H1 (cell line): ENCODE measurements at regions not wholly inside any gene's neighbourhood (a gene's known extent, or its start where the extent isn't known, plus 50 kb on each side); places are given as distances from the start of the nearest gene placed in this dataset.

Experiments
- CTCF ChIA-PET: fragments of 300-600 bp; sonication (Branson Sonifier 250); formaldehyde crosslinking; loops from one replicate; lab custom pipeline; 2021; ENCODE audit not compliant: partially characterized antibody; lab: Charles Lee
- POLR2A ChIA-PET: fragments of 300-600 bp; sonication (Branson Sonifier 250); formaldehyde crosslinking; loops from one replicate; lab custom pipeline; 2021; ENCODE audit warnings: inconsistent platforms; ENCODE audit not compliant: partially characterized antibody; lab: Charles Lee
- DNase-seq, 2 experiments: peaks; one replicate each; pipeline versions ENCODE4 v3.0.0 to v3.0.0-alpha.2; 2010 to 2022; ENCODE audit warnings: low spot score in 2 of 2, low read depth in 1 of 2, mixed read lengths in 1 of 2
- FAIRE-seq: peaks from 2 replicates; lab custom pipeline; 2011; peaks lifted over from hg19 to GRCh38; lab: Jason Lieb, UNC
- H2AFZ ChIP-seq: 2 replicates; pipeline ENCODE4 v1.8.1; 2012; ENCODE audit warnings: low read length, inconsistent platforms
- H2AK5ac ChIP-seq: 2 replicates; pipeline ENCODE4 v1.6.1; 2013; ENCODE audit warnings: low read depth, low read length
- H2BK120ac ChIP-seq: replicated peaks from 2 replicates; pipeline ENCODE3; 2013; ENCODE audit warnings: low read depth, low read length, inconsistent platforms
- H2BK12ac ChIP-seq: 2 replicates; pipeline ENCODE4 v1.6.1; 2013; ENCODE audit warnings: low read depth, low read length
- H2BK15ac ChIP-seq: 2 replicates; pipeline ENCODE4 v1.6.1; 2013; ENCODE audit warnings: low read length
- H2BK20ac ChIP-seq: 2 replicates; pipeline ENCODE4 v1.6.1; 2013; ENCODE audit warnings: low read length
- H2BK5ac ChIP-seq: 2 replicates; pipeline ENCODE4 v1.6.1; 2013; ENCODE audit warnings: low read depth, low read length
- H3K14ac ChIP-seq: 2 replicates; pipeline ENCODE4 v1.6.1; 2013; ENCODE audit warnings: inconsistent platforms; ENCODE audit not compliant: insufficient read length
- H3K18ac ChIP-seq: 2 replicates; pipeline ENCODE4 v1.6.1; 2013; ENCODE audit warnings: low read length; ENCODE audit errors: extremely low read depth
- H3K23ac ChIP-seq: 2 replicates; pipeline ENCODE4 v1.6.1; 2013; ENCODE audit warnings: inconsistent platforms; ENCODE audit not compliant: insufficient read length
- H3K23me2 ChIP-seq: 2 replicates; pipeline ENCODE4 v1.6.1; 2013; ENCODE audit warnings: low read depth, low read length
- H3K27ac ChIP-seq: 2 replicates; pipeline ENCODE4 v1.6.1; 2011; ENCODE audit warnings: low read depth, low read length, inconsistent platforms
- H3K27me3 ChIP-seq, 4 experiments: replicated peaks in 1 of 4; 1 replicate in 1 of 4; 2 replicates in 3 of 4; pipeline versions ENCODE4 v1.6.1 to v1.8.1; 2011 to 2013; ENCODE audit warnings: low read length in 3 of 4, mild to moderate bottlenecking in 3 of 4, inconsistent platforms in 2 of 4, mixed read lengths in 2 of 4, moderate library complexity in 1 of 4; ENCODE audit not compliant: control insufficient read depth in 3 of 4, insufficient read depth in 3 of 4; ENCODE audit errors: extremely low read depth in 1 of 4
- H3K36me3 ChIP-seq, 4 experiments: 2 replicates each; pipeline versions ENCODE4 v1.6.1 to v1.8.1; 2011 to 2013; ENCODE audit warnings: mild to moderate bottlenecking in 4 of 4, low read length in 3 of 4, moderate library complexity in 2 of 4, control low read depth in 1 of 4, inconsistent platforms in 1 of 4; ENCODE audit not compliant: insufficient read depth in 4 of 4, control insufficient read depth in 2 of 4
- H3K4ac ChIP-seq: replicated peaks from 2 replicates; pipeline ENCODE3; 2013; ENCODE audit warnings: low read length, low read depth, mixed read lengths, inconsistent platforms; ENCODE audit not compliant: insufficient read length
- H3K4me1 ChIP-seq, 4 experiments: replicated peaks in 1 of 4; 1 replicate in 1 of 4; 2 replicates in 3 of 4; pipeline versions ENCODE4 v1.6.1 to v1.8.1; 2011 to 2013; ENCODE audit warnings: low read length in 3 of 4, inconsistent platforms in 2 of 4, mixed read lengths in 1 of 4; ENCODE audit not compliant: insufficient read depth in 4 of 4, control insufficient read depth in 3 of 4
- H3K4me2 ChIP-seq, 2 experiments: 2 replicates each; pipeline versions ENCODE4 v1.6.1 to v1.8.1; 2011 to 2013; ENCODE audit warnings: low read depth in 2 of 2, low read length in 2 of 2, control low read depth in 1 of 2, inconsistent platforms in 1 of 2, mild to moderate bottlenecking in 1 of 2; ENCODE audit not compliant: insufficient read depth in 1 of 2
- H3K4me3 ChIP-seq, 4 experiments: fragments of 200-600, 300-600 bp in 1 of 4; sonication (generic), shearing (Covaris generic), sonication (Bioruptor Twin) in 1 of 4; 2 replicates each; pipeline versions ENCODE4 v1.5.1 to v1.8.1; 2011 to 2016; ENCODE audit warnings: low read length in 4 of 4, low read depth in 3 of 4, control low read depth in 2 of 4, inconsistent platforms in 2 of 4, mild to moderate bottlenecking in 2 of 4, mixed read lengths in 1 of 4, moderate library complexity in 1 of 4; ENCODE audit not compliant: insufficient read depth in 2 of 4; ENCODE audit errors: extremely low read depth in 1 of 4
- H3K56ac ChIP-seq: replicated peaks from 2 replicates; pipeline ENCODE3; 2013; ENCODE audit warnings: low read depth, mild to moderate bottlenecking, mixed read lengths, low read length, inconsistent platforms; ENCODE audit not compliant: insufficient read length
- H3K79me1 ChIP-seq: 2 replicates; pipeline ENCODE4 v1.6.1; 2013; ENCODE audit warnings: low read depth, low read length, control low read depth
- H3K79me2 ChIP-seq, 2 experiments: 2 replicates each; pipeline versions ENCODE4 v1.6.1 to v1.8.1; 2012 to 2013; ENCODE audit warnings: low read length in 2 of 2, mild to moderate bottlenecking in 2 of 2, inconsistent platforms in 1 of 2; ENCODE audit not compliant: insufficient read depth in 2 of 2, control insufficient read depth in 1 of 2
- H3K9ac ChIP-seq, 4 experiments: replicated peaks in 1 of 4; 1 replicate in 1 of 4; 2 replicates in 3 of 4; pipeline versions ENCODE4 v1.6.1 to v1.8.1; 2011 to 2013; ENCODE audit warnings: low read depth in 3 of 4, low read length in 3 of 4, control low read depth in 2 of 4, mild to moderate bottlenecking in 2 of 4, moderate library complexity in 2 of 4, inconsistent platforms in 1 of 4; ENCODE audit errors: extremely low read depth in 1 of 4
- H3K9me3 ChIP-seq, 2 experiments: 2 replicates each; pipeline versions ENCODE4 v1.6.1 to v1.8.1; 2012 to 2013; ENCODE audit warnings: mild to moderate bottlenecking in 2 of 2, moderate library complexity in 2 of 2, control low read depth in 1 of 2, inconsistent platforms in 1 of 2, low read depth in 1 of 2, low read length in 1 of 2, mixed read lengths in 1 of 2; ENCODE audit not compliant: insufficient read depth in 2 of 2
- H4K20me1 ChIP-seq, 2 experiments: replicated peaks in 1 of 2; 2 replicates each; pipeline versions ENCODE3 to v1.8.1; 2011 to 2013; ENCODE audit warnings: inconsistent platforms in 2 of 2, low read length in 2 of 2, mild to moderate bottlenecking in 1 of 2; ENCODE audit not compliant: insufficient read depth in 2 of 2, control insufficient read depth in 1 of 2
- H4K5ac ChIP-seq: 2 replicates; pipeline ENCODE4 v1.6.1; 2013; ENCODE audit warnings: low read length, low read depth, mixed read lengths, inconsistent platforms; ENCODE audit not compliant: insufficient read length
- H4K8ac ChIP-seq: 2 replicates; pipeline ENCODE4 v1.8.0; 2013; ENCODE audit warnings: mild to moderate bottlenecking, moderate library complexity, low read length, inconsistent platforms; ENCODE audit not compliant: insufficient read depth; ENCODE audit errors: extremely low read depth
- H4K91ac ChIP-seq: replicated peaks from 2 replicates; pipeline ENCODE3; 2013; ENCODE audit warnings: low read length, mixed read lengths, inconsistent platforms; ENCODE audit not compliant: insufficient read length
- RFX5 ChIP-seq: IDR thresholded peaks from 2 replicates; pipeline ENCODE4 v1.6.1; 2011; ENCODE audit warnings: low read depth, low read length, improper control_type of control experiment, borderline replicate concordance
- SIX5 ChIP-seq: IDR thresholded peaks from 2 replicates; pipeline ENCODE4 v1.6.1; 2011; ENCODE audit warnings: mild to moderate bottlenecking, low read depth, low read length
- WGBS, 2 experiments: shearing (Covaris generic) in 1 of 2; methylation state at CpG; one replicate each; pipeline versions ENCODE4 v1.1.6 to v1.1.7; 2013 to 2015; ENCODE audit warnings: low lambda C conversion rate in 2 of 2, mixed read lengths in 2 of 2, inconsistent platforms in 1 of 2, low coverage in 1 of 2, missing lambda C conversion rate in 1 of 2; ENCODE audit not compliant: insufficient replicate concordance in 2 of 2, insufficient coverage in 1 of 2, insufficient read length in 1 of 2; ENCODE audit errors: extremely low coverage in 1 of 2, missing lambda C conversion rate in 1 of 2; 5-methylcytosine and 5-hydroxymethylcytosine counted together

DNA sequence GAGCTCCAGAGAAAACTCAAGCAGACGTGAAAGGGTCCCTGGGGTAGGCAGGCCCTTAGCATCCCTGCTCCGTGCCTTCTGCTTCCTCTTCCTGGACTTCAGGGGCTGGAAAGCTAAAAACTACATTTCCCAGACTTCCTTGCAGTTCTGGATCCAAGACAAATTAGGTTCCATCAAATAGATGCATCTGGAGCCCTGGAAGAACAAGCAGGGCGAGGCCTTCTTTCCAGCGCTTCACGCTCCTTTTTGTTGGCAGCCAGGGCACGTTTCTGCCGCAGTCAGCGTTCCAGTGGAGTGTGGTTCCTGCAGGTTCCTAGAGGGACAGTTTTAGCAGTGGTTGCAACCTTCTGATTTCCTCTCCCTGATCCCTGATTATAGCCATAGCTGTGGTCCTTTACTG is 53.6 kb upstream of the MSX1 start:
- H3K56ac ChIP-seq, result no peak overlapping the region
- no peak overlapping the region for H4K91ac ChIP-seq
- no peak overlapping the region for H3K27ac ChIP-seq
- H4K20me1 ChIP-seq, result peaks cover 0 to 3% of the 10 kb centered on the region in 2 experiments
- no peak overlapping the region for H2AFZ ChIP-seq
- H3K14ac ChIP-seq, result no peak overlapping the region
- no peak overlapping the region for H3K4ac ChIP-seq
- H2BK5ac ChIP-seq, result no peak overlapping the region
- H4K5ac ChIP-seq, result no peak overlapping the region
- no peak overlapping the region for H4K8ac ChIP-seq
- H3K18ac ChIP-seq, result no peak overlapping the region
- no peak overlapping the region for H2BK15ac ChIP-seq
- POLR2A ChIA-PET, result no interaction called here
- no peak overlapping the region for H3K4me3 ChIP-seq
- no peaks in the 10 kb centered on the region for H3K79me1 ChIP-seq
- DNase-seq (no peak), FAIRE-seq (no peak)
- no peak overlapping the region for H2AK5ac ChIP-seq
- peaks cover 0 to 4% (median under 1%) of the 10 kb centered on the region in 4 experiments; a peak in 3 of 7 replicates for H3K27me3 ChIP-seq
- H2BK12ac ChIP-seq, result no peak overlapping the region
- H3K23ac ChIP-seq, result no peak overlapping the region
- H3K36me3 ChIP-seq, result no peaks in the 10 kb centered on the region
- H2BK120ac ChIP-seq, result no peak overlapping the region
- H3K4me1 ChIP-seq, result no peaks in the 10 kb centered on the region
- TF ChIP-seq SIX5, result peak; percentile 33; the same call in 1 of the 2 replicates
- no peak for TF ChIP-seq RFX5
- CTCF ChIA-PET, result interaction anchor here (0.6 to 1.5 kb wide), 5 partner anchors 30 to 128 kb away, joined by 3 read pairs; no protein-coding TSS in a partner anchor
- no peak overlapping the region for H3K4me2 ChIP-seq
- H3K9me3 ChIP-seq, result no peaks in the 10 kb centered on the region
- no peaks in the 10 kb centered on the region for H3K23me2 ChIP-seq
- WGBS, 2 experiments, result 87% methylated on average over 8 of the region's 8 CpGs; no CpG with 5 or more reads in 1 of the 2 experiments
- H3K79me2 ChIP-seq, result no peaks in the 10 kb centered on the region
- no peak overlapping the region for H3K9ac ChIP-seq
- no peak overlapping the region for H2BK20ac ChIP-seq
